PFSK-1 (cell line): ENCODE measurements at regions not wholly inside any gene's neighbourhood (a gene's known extent, or its start where the extent isn't known, plus 50 kb on each side); places are given as distances from the start of the nearest gene placed in this dataset.

Experiments
- FOXP2 ChIP-seq: optimal IDR thresholded peaks from 2 replicates; pipeline ENCODE3; 2011; ENCODE audit warnings: borderline replicate concordance, control low read depth, inconsistent platforms; ENCODE audit not compliant: insufficient read depth; ENCODE audit errors: extremely low read length, extremely low read depth
- POLR2AphosphoS5 ChIP-seq: IDR thresholded peaks from 2 replicates; pipeline ENCODE4 v1.6.1; 2012; ENCODE audit warnings: low read depth, mild to moderate bottlenecking, control low read depth, low read length, moderate library complexity
- REST ChIP-seq, 2 experiments: IDR thresholded peaks; 2 replicates each; pipeline versions ENCODE4 v1.6.1 to v1.8.0; 2011 to 2012; ENCODE audit warnings: low read depth in 2 of 2, low read length in 2 of 2, control low read depth in 1 of 2, inconsistent platforms in 1 of 2, mild to moderate bottlenecking in 1 of 2, moderate library complexity in 1 of 2; ENCODE audit not compliant: insufficient read depth in 1 of 2
- SIN3A ChIP-seq: IDR thresholded peaks from 2 replicates; pipeline ENCODE4 v1.6.1; 2012; ENCODE audit warnings: mild to moderate bottlenecking, low read length, moderate library complexity, borderline replicate concordance; ENCODE audit not compliant: insufficient read depth
- TAF1 ChIP-seq: IDR thresholded peaks from 2 replicates; pipeline ENCODE4 v1.6.1; 2012; ENCODE audit warnings: low read length, control low read depth, borderline replicate concordance; ENCODE audit not compliant: insufficient read depth

GRCh38 chr10:106106114-106106513 is 1058.4 kb downstream of the SORCS1 start:
- TF ChIP-seq REST (IDR thresholded peaks at IDR 0.05; ENCODE audit: insufficient read depth in 1 of 2, low read depth in 2 of 2, low read length in 2 of 2) (no peak), SIN3A (no peak), FOXP2 (no peak), POLR2AphosphoS5 (no peak), TAF1 (no peak)

- no peak for TF ChIP-seq SIN3A
- TF ChIP-seq FOXP2: no peak
- TF ChIP-seq REST (IDR thresholded peaks at IDR 0.05; ENCODE audit: insufficient read depth in 1 of 2, low read depth in 2 of 2, low read length in 2 of 2): no peak
- no peak for TF ChIP-seq TAF1
- no peak for TF ChIP-seq POLR2AphosphoS5
These were observed 1074.7 kb downstream of the SORCS1 start for GRCh38 chr10:106089855-106090254.

GRCh38 chr10:106086391-106086790 is 1078.1 kb downstream of the SORCS1 start:
- TF ChIP-seq FOXP2: no peak

- TF ChIP-seq POLR2AphosphoS5: no peak
- TF ChIP-seq SIN3A: no peak
- TF ChIP-seq REST (IDR thresholded peaks at IDR 0.05; ENCODE audit: insufficient read depth in 1 of 2, low read depth in 2 of 2, low read length in 2 of 2): no peak
- no peak for TF ChIP-seq FOXP2
- no peak for TF ChIP-seq TAF1
These were observed 1080.9 kb downstream of the SORCS1 start for GRCh38 chr10:106083572-106083971.

- TF ChIP-seq POLR2AphosphoS5 (no peak), SIN3A (no peak)
These were observed 1081.6 kb downstream of the SORCS1 start for GRCh38 chr10:106082865-106083264.

GRCh38 chr10:106078895-106079576 is 1085.5 kb downstream of the SORCS1 start:
- no peak for TF ChIP-seq TAF1
- TF ChIP-seq POLR2AphosphoS5: no peak
- TF ChIP-seq FOXP2: no peak
- no peak for TF ChIP-seq REST (IDR thresholded peaks at IDR 0.05; ENCODE audit: insufficient read depth in 1 of 2, low read depth in 2 of 2, low read length in 2 of 2)
- TF ChIP-seq SIN3A: no peak
